PFSK-1 (cell line): ENCODE measurements at regions not wholly inside any gene's neighbourhood (a gene's known extent, or its start where the extent isn't known, plus 50 kb on each side); places are given as distances from the start of the nearest gene placed in this dataset.

Source experiments
- POLR2AphosphoS5 ChIP-seq: IDR thresholded peaks from 2 replicates; pipeline ENCODE4 v1.6.1; 2012; ENCODE audit warnings: low read depth, mild to moderate bottlenecking, control low read depth, low read length, moderate library complexity
- TAF1 ChIP-seq: IDR thresholded peaks from 2 replicates; pipeline ENCODE4 v1.6.1; 2012; ENCODE audit warnings: low read length, control low read depth, borderline replicate concordance; ENCODE audit not compliant: insufficient read depth

DNA sequence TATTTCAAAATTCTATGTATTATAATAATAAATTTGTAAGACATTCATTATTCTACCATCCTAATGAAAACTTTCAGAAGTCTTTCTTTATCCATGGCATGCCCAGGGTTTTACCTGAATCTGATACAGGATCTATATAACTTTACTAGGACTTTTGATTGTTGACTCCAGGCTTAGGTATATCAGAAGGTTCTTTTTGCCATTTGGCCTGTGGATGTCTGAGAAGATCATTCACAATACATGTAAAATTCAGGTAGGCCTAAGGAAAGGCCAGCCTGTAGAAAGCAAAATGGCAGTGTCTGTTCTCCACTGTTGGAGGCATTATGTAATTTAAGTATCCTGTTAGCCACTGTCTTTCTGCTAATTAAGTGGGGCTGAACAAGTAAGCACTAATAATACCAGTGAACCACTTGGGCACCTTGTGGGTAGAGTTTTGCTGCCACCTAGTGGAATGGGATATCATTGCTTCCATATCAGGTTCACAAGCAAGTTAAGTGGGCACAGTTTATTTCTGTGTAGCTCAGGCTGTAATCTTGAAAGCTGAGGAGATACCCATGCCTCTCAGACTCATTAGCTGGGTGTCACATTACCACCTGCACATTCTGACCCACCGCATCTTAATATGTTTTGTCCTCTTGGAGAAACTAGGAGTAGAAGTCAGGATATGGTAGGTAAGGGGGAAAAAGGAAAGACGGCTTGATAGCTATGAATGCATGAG is 105.5 kb downstream of the SEPTIN7 start:
- no peak for TF ChIP-seq POLR2AphosphoS5
- TF ChIP-seq TAF1 = no peak
